Upper lobe of right lung (tissue), 1 donor: ENCODE measurements at regions not wholly inside any gene's neighbourhood (a gene's known extent, or its start where the extent isn't known, plus 50 kb on each side); places are given as distances from the start of the nearest gene placed in this dataset.

Experiments
- ATAC-seq: fragments of 200-7000 bp; cut with Tn5 transposase; one replicate; pipeline ENCODE4 v1.9.1; 2020; ENCODE audit warnings: mild to moderate bottlenecking, moderate library complexity
- DNase-seq: peaks from one replicate; pipeline ENCODE4 v3.0.0-alpha.2; 2020
- H3K27ac ChIP-seq: fragments of 200-600 bp; one replicate; pipeline ENCODE4 v1.8.0; 2022
- H3K27me3 ChIP-seq: fragments of 200-600 bp; one replicate; pipeline ENCODE4 v1.8.0; 2022; ENCODE audit warnings: mild to moderate bottlenecking
- H3K36me3 ChIP-seq: fragments of 200-600 bp; one replicate; pipeline ENCODE4 v1.8.0; 2022
- H3K4me1 ChIP-seq: fragments of 200-600 bp; one replicate; pipeline ENCODE4 v1.8.0; 2022
- H3K4me3 ChIP-seq: fragments of 200-600 bp; one replicate; pipeline ENCODE4 v1.8.0; 2022; ENCODE audit warnings: mild to moderate bottlenecking
- H3K9me3 ChIP-seq: fragments of 200-600 bp; one replicate; pipeline ENCODE4 v1.8.0; 2022
- CTCF ChIP-seq: fragments of 200-600 bp; IDR thresholded peaks from one replicate; pipeline ENCODE4 v1.8.0; 2022; ENCODE audit warnings: antibody characterized with exemption
- intact Hi-C: fragments of 100-400 bp; cut with DNase I; formaldehyde crosslinking; loops from one replicate; pipeline ENCODE4 v1.11.0; 2022
- donor health status: DM: no; HTN: yes; CAD: no; lungs with severe emphysema.

DNA sequence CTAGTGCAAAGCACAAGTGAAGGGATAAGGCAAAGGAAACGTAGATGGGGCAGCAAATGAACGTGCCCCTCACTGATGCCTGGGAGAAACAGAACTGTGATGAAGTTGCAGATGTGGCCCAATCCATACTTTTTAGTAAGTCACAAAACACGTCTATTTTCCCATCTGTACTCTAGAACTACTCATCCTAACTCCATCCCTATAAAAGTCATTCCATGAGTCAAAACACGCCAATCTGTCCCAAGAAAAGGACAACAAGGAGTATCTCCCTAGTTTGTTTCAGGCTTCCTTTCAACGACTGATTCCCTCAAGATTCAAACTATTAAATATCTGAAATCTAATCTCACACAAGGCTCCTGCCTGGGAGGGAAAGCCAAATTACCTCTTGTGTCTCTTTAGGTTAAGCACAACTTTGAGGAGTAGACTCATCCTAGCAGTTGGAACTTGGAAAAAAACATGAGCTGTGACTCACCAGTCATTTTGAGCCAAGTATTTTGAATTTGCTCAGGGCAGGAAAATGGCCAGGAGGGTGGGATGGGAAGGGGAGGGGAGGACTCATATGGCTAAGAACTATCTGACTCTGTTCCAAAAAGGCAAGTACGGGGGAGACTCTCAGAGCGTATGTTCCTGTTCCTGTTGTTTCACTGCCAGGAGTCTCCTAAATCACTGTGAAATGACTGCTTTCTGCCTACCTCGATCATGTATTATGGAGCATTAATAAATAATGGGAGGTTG, 214.5 kb upstream of the CAMK1G start:
- no peak overlapping the region for H3K27ac ChIP-seq
- no peaks in the 10 kb centered on the region for H3K4me1 ChIP-seq
- H3K36me3 ChIP-seq = no peaks in the 10 kb centered on the region
- no peaks in the 10 kb centered on the region for H3K27me3 ChIP-seq
- no peak overlapping the region for H3K4me3 ChIP-seq
- ATAC-seq (no peak), DNase-seq (no peak)
- H3K9me3 ChIP-seq = no peaks in the 10 kb centered on the region
- intact Hi-C loops = no loop called here
- no peak for TF ChIP-seq CTCF

GRCh38 chr1:209370241-209370995, 213.1 kb upstream of the CAMK1G start:
- H3K9me3 ChIP-seq = no peaks in the 10 kb centered on the region
- intact Hi-C loops = no loop called here
- H3K4me1 ChIP-seq = no peaks in the 10 kb centered on the region
- H3K27ac ChIP-seq = no peak overlapping the region
- no peak overlapping the region for H3K4me3 ChIP-seq
- no peak for TF ChIP-seq CTCF
- no peak for ATAC-seq
- no peaks in the 10 kb centered on the region for H3K27me3 ChIP-seq
- no peak for DNase-seq
- H3K36me3 ChIP-seq = no peaks in the 10 kb centered on the region

- H3K27ac ChIP-seq = no peak overlapping the region
- H3K36me3 ChIP-seq = no peaks in the 10 kb centered on the region
- DNase-seq (no peak), ATAC-seq (no peak)
- H3K4me3 ChIP-seq = no peak overlapping the region
- no peaks in the 10 kb centered on the region for H3K27me3 ChIP-seq
- no peak for TF ChIP-seq CTCF
- intact Hi-C loops = no loop called here
- H3K9me3 ChIP-seq = no peaks in the 10 kb centered on the region
- no peaks in the 10 kb centered on the region for H3K4me1 ChIP-seq
Measured at GRCh38 chr1:209375097-209375496, 208.4 kb upstream of the CAMK1G start.

DNA sequence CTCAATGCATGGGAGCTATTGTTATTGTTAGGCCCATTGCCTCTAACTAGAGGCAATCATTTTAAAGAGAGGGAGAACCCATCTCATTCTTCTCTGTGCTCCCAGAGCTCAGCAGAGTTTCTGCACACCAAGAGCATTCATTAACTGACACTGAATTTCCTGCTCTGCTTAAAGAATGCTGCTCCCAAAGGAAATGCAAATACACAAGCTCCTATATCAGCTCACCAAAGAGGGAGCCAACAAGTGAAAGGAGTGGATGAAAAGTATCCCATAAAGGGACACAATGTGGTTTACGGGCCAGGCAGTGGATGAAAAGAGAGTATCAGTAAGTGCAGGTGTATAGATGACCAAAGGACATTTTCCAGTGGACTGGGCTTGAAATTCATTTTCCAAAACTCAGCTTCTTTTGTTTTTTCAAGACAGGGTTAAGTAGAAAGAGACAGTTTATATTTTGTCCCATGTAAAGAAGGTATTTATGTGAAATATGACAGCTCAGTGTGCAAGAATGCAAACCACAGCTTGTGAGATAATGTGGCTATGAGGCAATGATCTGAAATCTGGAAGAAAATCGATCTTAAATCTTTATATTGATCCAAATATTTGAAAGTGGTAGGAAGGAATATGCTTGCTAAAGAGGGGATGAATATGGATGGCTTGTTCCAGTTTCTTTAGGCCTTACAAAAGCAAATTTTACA, 207.7 kb upstream of the CAMK1G start:
- intact Hi-C loops = no loop called here
- no peaks in the 10 kb centered on the region for H3K27me3 ChIP-seq
- TF ChIP-seq CTCF = no peak
- no peaks in the 10 kb centered on the region for H3K9me3 ChIP-seq
- no peak for DNase-seq
- no peak for ATAC-seq
- H3K4me3 ChIP-seq = no peak overlapping the region
- H3K36me3 ChIP-seq = no peaks in the 10 kb centered on the region
- no peaks in the 10 kb centered on the region for H3K4me1 ChIP-seq
- H3K27ac ChIP-seq = no peak overlapping the region

GRCh38 chr1:209376774-209377173, 206.7 kb upstream of the CAMK1G start:
- Histone ChIP-seq H3K4me1 (no peaks in the 10 kb centered on the region), H3K27me3 (no peaks in the 10 kb centered on the region), H3K9me3 (no peaks in the 10 kb centered on the region), H3K4me3 (no peak overlapping the region), H3K36me3 (no peaks in the 10 kb centered on the region), H3K27ac (no peak overlapping the region)
- no peak for ATAC-seq
- no peak for DNase-seq
- intact Hi-C loops = no loop called here
- no peak for TF ChIP-seq CTCF
